Daoy (cell line): ENCODE measurements at regions not wholly inside any gene's neighbourhood (a gene's known extent, or its start where the extent isn't known, plus 50 kb on each side); places are given as distances from the start of the nearest gene placed in this dataset.

Experiments used
- DNase-seq: peaks from one replicate; pipeline ENCODE4 v3.0.0-alpha.2; 2015; ENCODE audit warnings: low read depth

DNA sequence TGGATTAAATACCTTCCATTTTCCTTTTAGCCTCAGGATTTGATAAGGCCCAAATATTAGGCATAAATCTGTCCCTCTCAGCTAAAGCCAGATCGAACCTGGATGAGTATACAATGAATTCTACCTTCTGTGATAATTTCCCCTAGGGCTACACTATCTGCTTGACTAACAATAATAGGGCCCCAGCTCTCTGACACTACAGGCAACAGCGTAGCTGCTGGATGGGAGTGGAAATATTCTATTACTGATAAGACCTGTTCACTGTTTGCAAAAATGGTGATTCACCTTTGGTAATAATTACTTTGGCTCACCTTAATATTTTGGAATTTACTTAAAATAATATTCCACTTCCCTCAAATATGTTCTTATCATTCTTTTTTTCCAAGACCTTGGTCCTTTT, 644.2 kb upstream of the SEMA6A start:
- no peak for DNase-seq

GRCh38 chr5:117212866-117213265, 638.2 kb upstream of the SEMA6A start:
- DNase-seq: no peak

- no peak for DNase-seq
These were observed 636.2 kb upstream of the SEMA6A start for GRCh38 chr5:117210796-117211195.

DNA sequence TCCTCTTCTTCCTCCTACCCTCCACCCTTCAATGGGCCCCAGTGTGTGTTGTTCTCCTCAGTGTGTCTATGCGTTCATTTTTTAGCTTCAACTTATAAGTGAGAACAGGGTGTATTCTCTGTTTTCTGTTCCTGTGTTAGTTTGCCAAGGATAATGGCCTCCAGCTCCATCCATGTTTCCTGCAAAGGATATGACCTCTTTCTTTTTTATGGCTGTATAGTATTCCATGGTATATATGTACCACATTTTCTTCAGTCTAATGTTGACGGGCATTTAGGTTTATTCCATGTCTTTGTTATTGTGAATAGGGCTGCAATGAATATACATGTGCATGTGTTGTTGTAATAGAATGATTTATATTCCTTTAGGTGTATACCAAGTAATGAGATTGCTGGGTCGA, 634.9 kb upstream of the SEMA6A start:
- DNase-seq: no peak

DNA sequence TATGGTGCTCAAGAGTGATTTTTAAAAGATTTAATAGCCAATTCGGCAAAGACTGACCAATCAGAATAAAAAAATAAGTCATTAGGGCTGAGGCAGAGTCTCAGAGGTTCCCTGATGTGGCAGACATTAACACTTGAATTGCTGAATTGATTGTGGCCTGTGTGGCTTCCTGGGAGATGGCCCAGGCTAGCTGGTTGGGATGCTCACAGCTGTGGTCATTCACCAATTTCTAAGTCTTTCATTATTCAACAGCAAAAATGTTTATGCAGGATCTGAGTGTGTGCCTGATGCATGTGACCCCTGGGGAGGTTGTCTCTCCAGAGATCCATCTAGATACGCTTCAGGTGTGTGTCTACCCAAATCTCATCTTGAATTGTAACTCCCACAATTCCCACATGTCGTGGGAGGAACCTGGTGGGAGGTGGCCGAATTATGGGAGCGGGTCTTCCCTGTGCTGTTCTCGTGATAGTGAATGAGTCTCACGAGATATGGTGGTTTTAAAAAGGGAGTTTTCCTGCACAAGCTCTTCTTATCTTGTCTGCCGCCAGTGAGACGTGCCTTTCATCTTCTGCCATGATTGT, 632.6 kb upstream of the SEMA6A start:
- no peak for DNase-seq

DNA sequence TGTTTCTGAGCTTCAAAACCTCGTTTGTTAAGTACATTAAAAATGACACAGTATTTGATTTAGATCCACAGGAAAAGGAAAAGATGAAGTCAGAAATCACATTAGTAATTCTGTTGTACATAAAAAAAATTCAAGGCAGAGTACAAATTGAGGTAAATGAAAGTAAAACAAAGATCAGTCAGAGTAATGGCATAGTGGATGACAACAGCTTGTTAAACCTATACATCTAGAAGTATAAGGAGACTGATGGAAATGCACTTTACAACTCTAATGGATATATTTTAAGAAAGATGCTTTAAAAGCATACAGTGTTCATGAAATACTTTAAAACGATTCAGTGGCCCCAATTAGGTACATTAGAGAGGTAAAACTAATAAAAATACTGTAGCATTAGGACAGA, 631.3 kb upstream of the SEMA6A start:
- no peak for DNase-seq

GRCh38 chr5:117204926-117205869, 630.6 kb upstream of the SEMA6A start:
- DNase-seq: no peak

DNA sequence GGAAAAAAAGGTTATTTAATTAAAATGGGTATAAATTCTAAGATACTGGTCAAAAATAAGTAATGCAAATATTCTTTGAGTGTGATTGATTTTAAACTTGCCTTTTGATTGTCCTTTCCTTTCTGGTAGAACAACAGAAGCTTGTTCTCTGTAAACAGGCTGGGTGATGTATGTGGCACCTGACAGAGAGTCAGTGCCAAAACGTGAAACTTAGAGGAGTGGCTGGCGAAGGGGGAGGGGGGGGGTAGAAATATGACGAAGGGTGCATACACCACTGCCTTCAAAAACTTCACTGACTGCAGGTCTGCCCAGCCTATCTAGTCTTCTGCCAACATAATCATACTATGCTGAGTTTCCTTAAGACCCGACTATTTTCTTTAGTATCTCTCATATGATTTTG, 629.8 kb upstream of the SEMA6A start:
- no peak for DNase-seq

GRCh38 chr5:117203584-117203983, 629.0 kb upstream of the SEMA6A start:
- DNase-seq: no peak

DNA sequence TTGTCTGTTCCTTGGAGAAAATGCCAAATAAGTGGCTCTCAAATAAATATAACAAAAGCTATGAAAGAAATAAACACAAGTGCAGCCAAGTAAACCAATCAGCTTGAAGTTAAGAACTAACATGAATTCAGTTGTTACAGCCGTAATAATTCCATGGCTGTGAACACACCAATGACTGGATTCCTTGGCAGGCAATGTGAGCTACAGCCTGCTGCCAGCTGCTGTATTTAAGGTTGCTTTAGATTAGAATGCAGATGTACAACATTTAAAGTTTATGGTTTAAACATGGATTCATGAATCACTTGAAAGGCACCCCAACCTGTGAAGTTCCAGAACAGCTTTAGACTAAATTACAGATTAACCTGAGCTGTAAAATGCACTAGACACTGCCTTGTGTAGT, 626.4 kb upstream of the SEMA6A start:
- no peak for DNase-seq

GRCh38 chr5:117195076-117195475, 620.5 kb upstream of the SEMA6A start:
- no peak for DNase-seq

GRCh38 chr5:117191251-117191650, 616.6 kb upstream of the SEMA6A start:
- no peak for DNase-seq

GRCh38 chr5:117189784-117190183, 615.2 kb upstream of the SEMA6A start:
- no peak for DNase-seq

GRCh38 chr5:117188211-117188610, 613.6 kb upstream of the SEMA6A start:
- DNase-seq: no peak

DNA sequence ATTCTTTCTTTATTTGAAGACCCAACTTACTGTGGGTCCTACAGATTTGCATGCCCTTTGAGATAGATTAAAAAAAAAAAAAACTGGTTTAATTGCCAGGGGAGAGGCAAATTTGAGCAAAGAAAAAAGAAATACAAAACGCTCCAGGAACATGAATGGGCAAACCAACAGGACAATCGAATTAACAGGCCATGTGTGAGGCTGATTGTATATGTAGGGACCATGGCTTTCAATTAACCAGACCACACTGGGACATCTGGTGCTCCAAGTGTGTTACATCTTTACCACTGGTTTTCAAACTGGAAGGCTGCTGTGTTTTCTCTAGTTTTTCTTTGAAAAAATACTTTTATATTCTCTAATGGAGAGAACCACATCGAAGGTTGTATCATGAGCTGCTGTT, 612.1 kb upstream of the SEMA6A start:
- DNase-seq: no peak

- DNase-seq: no peak
These were observed 608.7 kb upstream of the SEMA6A start for GRCh38 chr5:117183326-117183725.

DNA sequence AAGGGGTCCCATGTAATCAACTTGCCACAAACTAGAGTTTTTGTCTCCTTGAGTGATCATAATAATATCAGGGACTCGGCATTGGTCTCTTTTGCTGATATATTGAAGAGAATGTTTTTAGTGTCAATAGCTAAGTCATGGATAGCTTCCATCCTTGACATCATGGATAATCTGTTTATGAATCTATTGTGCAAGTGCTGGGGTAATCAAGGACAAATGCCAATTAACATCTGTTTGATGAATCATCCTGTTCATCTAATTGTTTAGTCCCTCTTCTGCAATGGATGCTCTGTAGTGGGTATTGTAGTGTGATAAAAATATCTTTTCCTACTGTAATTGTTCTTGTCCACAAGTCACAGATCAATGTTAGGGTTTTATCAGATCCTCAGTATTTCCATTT, 607.5 kb upstream of the SEMA6A start:
- no peak for DNase-seq

DNA sequence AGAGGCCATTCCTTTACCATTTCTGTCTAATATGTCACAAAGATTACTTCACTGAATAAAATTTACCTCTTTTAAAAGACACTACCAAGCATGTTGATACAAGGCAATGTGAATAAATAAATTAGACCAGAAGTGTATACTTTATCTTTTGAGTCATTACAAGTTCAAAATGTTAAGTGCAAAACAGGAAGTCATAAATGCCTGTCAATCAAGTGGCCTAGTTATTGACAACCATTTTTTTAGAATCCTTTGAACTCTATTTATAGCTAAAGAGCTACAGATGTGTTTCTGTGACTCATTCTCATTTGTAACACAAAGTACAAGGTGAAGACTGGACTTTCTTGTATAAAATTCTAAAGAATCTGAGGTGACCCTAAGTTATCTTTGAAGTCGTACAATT, 602.7 kb upstream of the SEMA6A start:
- no peak for DNase-seq

GRCh38 chr5:117165068-117165467, 590.4 kb upstream of the SEMA6A start:
- no peak for DNase-seq

DNA sequence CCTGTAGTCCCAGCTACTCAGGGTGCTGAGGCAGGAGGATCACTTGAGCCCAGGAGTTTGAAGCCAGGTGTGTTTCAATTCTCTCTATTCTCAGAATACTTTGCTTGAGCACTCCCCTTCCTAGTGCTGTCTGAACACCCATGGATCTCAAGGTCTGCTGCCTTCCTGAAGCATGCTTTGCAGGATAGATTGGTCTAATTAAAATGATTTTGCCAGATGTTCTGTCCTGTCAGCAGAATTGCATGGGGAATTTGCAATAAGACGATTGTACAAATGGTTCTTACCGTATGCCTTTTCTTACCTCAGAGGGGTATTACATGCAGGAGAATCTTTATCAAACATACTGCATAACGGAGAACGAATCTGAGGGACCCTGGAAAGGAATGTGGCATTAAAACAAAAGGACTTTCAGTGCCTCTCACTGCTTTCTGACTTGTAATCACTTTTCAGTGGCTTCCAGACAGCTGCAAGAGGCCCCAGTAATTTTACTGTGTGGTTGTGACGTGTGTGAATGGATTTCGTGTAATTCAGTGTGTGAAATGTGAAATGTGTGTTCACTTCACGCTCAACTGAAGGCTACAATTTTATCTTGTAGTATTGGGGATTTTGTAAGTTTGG, 587.2 kb upstream of the SEMA6A start:
- no peak for DNase-seq

GRCh38 chr5:117160391-117160790, 585.8 kb upstream of the SEMA6A start:
- no peak for DNase-seq

DNA sequence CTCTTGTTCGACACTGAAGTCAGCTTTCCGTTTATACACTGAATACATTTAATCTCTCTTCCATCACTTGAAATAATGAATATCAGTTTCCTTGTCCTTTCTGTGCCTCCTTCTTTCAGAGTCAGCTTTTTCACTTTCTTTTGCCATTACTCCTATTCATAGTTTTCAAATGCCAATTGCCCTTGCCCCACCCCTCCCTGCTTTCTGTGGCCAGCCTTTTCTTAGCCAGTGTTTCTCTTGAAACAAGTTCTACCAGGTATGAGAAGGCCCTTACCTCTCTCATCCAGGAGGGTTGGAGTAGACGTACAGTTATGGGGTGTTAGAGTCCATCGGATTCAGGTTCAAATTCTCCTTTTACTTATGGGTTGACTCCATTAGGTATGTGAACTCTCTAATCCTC, 574.7 kb upstream of the SEMA6A start:
- DNase-seq: no peak

GRCh38 chr5:117144086-117144485, 569.5 kb upstream of the SEMA6A start:
- DNase-seq: no peak
